OCI-LY7 (cell line): ENCODE measurements at regions not wholly inside any gene's neighbourhood (a gene's known extent, or its start where the extent isn't known, plus 50 kb on each side); places are given as distances from the start of the nearest gene placed in this dataset.

Experiments
- CTCF ChIP-seq: fragments of 200-600 bp; sonication (generic); conservative IDR thresholded peaks from 2 replicates; pipeline ENCODE4 v1.5.1; 2014; ENCODE audit warnings: mild to moderate bottlenecking, antibody characterized with exemption, low read length, moderate library complexity, mixed read lengths
- EZH2phosphoT487 ChIP-seq: fragments of 200-600 bp; sonication (generic); IDR thresholded peaks from 2 replicates; pipeline ENCODE4 v1.6.1; 2018; ENCODE audit warnings: low read depth, borderline replicate concordance, mild to moderate bottlenecking, mixed run types, antibody characterized with exemption, low read length, moderate library complexity, mixed read lengths

DNA sequence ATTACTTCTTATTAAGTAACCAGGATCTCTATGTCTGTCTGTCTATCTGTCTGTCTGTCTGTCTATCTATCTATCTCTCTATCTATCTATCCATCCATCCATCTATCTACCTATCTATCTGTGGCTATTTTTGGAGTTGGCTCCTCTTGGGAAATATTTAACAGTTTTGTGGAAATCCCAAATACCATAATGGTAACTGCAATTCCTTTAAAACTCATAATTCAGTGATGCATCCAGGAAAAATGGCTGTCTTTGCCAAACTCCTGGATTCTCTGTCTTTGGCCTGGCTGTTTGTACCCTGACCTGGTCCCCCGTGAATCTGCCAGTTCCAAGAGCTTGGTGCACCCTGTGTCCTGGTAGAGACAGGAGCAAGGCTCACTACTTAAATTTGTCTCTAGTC lies 197.0 kb downstream of the PCSK1 start:
- no peak for TF ChIP-seq CTCF
- TF ChIP-seq EZH2phosphoT487 = no peak
